Stimulated activated naive CD8-positive, alpha-beta T cell treated with anti-CD3 and anti-CD28 coated beads, Interleukin-15, amount 100 ng/mL, for 72 hours (primary cell): ENCODE measurements at regions not wholly inside any gene's neighbourhood (a gene's known extent, or its start where the extent isn't known, plus 50 kb on each side); places are given as distances from the start of the nearest gene placed in this dataset.

Source experiments
- ATAC-seq: fragments of 150-1000 bp; cut with Tn5 transposase; 2 replicates; pipeline ENCODE4 v1.10.0; 2021; ENCODE audit warnings: mild to moderate bottlenecking, moderate library complexity
- DNase-seq, 2 donors: peaks; one replicate each; pipeline ENCODE4 v3.0.0; 2021 to 2022
- H3K27ac Mint-ChIP-seq, 2 donors: one replicate each; pipeline ENCODE4 v1.8.0; 2022; ENCODE audit warnings: mild to moderate bottlenecking in 2 of 2, mixed read lengths in 2 of 2, moderate library complexity in 2 of 2
- H3K27me3 Mint-ChIP-seq: one replicate; pipeline ENCODE4 v1.8.0; 2022; ENCODE audit warnings: mixed read lengths
- H3K4me1 Mint-ChIP-seq: one replicate; pipeline ENCODE4 v1.8.0; 2022; ENCODE audit warnings: mild to moderate bottlenecking, mixed read lengths
- H3K4me3 Mint-ChIP-seq, 2 donors: one replicate each; pipeline ENCODE4 v1.8.0; 2022; ENCODE audit warnings: mild to moderate bottlenecking in 2 of 2, mixed read lengths in 2 of 2, moderate library complexity in 1 of 2
- H3K9me3 Mint-ChIP-seq, 2 donors: one replicate each; pipeline ENCODE4 v1.8.0; 2022; ENCODE audit warnings: mixed read lengths in 2 of 2

DNA sequence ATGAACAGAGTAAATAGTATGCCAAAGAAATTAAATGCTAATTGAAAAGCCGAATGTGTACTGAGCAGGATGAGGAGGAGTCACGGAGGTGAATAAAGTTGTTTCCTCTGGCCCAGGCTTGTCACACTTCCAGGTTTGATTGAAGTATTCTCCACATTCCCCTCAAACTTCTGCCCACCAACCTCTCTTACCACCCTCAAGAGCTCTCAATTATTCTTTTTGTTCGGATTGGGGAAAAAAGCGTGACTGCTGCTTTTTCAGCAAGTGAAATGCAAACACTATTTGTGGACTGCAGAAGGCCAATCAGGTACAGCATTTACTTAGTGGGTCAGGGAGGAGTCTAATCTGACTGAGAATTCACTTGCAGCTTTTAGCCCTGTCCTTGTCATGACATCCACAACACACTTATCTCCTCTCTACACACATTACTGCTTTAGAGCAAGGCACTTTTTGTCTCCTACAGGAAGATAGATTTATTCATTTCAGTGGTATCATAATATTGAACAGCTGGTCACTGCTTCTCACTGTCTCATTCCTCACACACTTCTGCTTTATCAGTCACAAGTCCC, 375.6 kb upstream of the PRMT6 start:
- H3K9me3 Mint-ChIP-seq: peaks cover 0 to 22% of the 10 kb centered on the region in 2 donors
- H3K4me1 Mint-ChIP-seq: no peaks in the 10 kb centered on the region
- H3K4me3 Mint-ChIP-seq: no peak overlapping the region
- DNase-seq (no peak), ATAC-seq (no peak)
- no peak overlapping the region for H3K27ac Mint-ChIP-seq
- H3K27me3 Mint-ChIP-seq: no peaks in the 10 kb centered on the region

DNA sequence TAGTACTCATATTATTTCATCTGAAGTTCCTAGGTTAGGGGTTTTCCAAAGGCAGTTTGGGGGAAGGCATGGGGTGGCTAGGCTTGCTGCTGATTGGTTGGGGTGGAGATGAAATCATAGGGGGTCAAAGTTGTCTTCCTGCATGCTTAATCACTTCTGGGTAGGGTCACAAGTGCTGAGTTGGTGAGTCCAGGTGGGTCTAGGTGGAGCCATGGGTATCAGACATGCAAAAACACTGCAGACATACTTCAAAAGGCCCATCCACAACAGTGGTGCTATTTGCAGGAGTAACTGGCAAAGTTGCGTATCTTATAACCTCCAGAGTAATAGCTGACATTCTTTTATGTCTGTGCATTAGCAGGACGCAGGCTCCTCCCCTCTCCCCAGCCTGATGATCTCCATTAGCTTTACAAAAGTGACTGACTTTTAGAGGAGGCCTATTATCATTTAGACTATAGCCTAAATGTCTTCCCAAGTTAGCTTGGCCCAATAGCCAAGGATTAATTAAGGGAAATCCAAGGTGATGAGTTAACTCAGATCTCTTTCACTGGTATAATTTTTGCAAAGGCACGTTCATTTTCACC, 374.4 kb upstream of the PRMT6 start:
- Mint-ChIP-seq H3K9me3 (peaks cover 0 to 22% of the 10 kb centered on the region in 2 donors), H3K4me3 (no peak overlapping the region), H3K4me1 (no peaks in the 10 kb centered on the region), H3K27me3 (no peaks in the 10 kb centered on the region), H3K27ac (no peak overlapping the region)
- DNase-seq (no peak), ATAC-seq (no peak)

DNA sequence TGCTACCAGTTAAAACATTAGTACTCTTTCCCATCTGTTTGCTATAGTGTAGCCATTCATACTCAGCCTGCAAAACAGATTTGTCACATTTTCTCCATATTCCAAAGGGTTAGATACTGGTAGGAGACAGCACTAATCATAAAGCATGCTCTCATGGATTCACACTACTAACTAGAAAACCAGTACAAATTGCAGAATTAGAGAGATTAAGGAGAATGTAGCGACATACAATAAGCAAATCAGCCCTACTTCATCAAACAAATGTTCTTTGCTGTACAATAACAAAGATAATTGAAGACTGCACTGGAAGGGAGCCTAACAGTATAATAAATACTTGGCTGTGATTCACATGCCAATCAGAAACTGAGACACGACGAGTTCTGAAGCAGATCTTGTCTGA, 368.0 kb upstream of the PRMT6 start:
- Mint-ChIP-seq H3K4me3 (no peak overlapping the region), H3K27me3 (no peaks in the 10 kb centered on the region), H3K27ac (no peak overlapping the region), H3K9me3 (peaks cover 0 to 16% of the 10 kb centered on the region in 2 donors), H3K4me1 (no peaks in the 10 kb centered on the region)
- no peak for ATAC-seq
- DNase-seq: no peak

DNA sequence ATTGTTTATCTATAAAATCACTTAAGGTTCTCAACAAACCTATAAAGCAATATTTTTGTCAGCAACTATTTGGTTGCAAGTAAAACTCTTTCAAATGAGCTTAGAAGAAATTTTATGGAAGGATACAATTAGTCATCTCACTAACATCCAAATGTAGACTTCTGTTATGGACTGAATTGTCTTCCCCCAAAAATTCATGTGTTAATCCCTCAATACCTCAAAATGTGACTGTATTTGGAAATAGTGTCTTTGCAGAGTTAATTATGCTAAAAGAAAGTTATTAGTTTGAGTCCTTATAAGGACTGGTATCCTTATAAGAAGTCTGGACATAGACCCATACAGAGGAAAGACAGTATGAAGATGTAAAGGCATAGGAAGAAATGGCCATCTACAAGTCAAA, 357.8 kb upstream of the PRMT6 start:
- H3K27me3 Mint-ChIP-seq: no peaks in the 10 kb centered on the region
- no peaks in the 10 kb centered on the region for H3K4me1 Mint-ChIP-seq
- H3K4me3 Mint-ChIP-seq: no peak overlapping the region
- no peak overlapping the region for H3K27ac Mint-ChIP-seq
- H3K9me3 Mint-ChIP-seq: peaks cover 8 to 22% of the 10 kb centered on the region in 2 donors
- ATAC-seq (no peak), DNase-seq (no peak)

DNA sequence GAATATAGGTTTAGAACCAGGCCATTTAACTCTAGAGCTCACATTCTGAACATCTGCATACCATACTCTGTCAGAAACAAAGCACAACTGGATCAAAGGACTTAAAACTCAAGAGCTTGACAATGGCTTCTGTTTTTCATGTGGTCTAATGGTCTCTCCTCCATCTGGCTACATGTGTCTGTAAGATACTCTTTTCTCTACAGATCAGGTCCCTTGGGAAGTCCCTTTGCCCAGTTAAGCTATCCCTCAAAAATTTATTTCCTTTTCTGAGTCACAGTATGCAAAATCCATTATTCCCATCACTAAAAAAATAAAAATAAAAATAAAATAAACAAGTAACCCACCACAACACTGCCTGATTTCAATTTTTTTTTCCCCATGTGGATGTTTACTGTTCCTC, 357.0 kb upstream of the PRMT6 start:
- DNase-seq (no peak), ATAC-seq (no peak)
- no peak overlapping the region for H3K27ac Mint-ChIP-seq
- H3K27me3 Mint-ChIP-seq: no peaks in the 10 kb centered on the region
- H3K4me1 Mint-ChIP-seq: no peaks in the 10 kb centered on the region
- peaks cover 8 to 26% of the 10 kb centered on the region in 2 donors for H3K9me3 Mint-ChIP-seq
- no peak overlapping the region for H3K4me3 Mint-ChIP-seq

DNA sequence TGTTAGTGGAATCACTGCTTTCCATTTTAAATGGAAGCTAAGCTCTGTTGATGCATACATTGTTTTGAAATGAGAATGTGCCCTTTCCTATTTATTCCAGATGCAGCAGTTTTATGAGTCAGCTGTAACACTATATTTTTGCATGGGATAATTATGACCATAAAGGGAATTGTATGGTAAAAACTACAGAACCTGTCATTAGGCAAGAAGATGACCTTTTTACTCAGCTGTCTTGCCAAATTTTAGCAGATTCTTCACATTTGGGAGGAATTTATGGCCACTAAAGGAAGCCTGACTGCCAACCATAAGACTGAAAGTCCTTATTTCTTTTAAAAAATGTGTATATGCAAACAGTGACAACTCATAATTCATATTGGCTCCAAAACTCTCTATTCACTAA, 356.3 kb upstream of the PRMT6 start:
- Mint-ChIP-seq H3K4me1 (no peaks in the 10 kb centered on the region), H3K4me3 (no peak overlapping the region), H3K9me3 (peaks cover 8 to 26% of the 10 kb centered on the region in 2 donors), H3K27ac (no peak overlapping the region), H3K27me3 (no peaks in the 10 kb centered on the region)
- DNase-seq: no peak
- ATAC-seq: no peak

DNA sequence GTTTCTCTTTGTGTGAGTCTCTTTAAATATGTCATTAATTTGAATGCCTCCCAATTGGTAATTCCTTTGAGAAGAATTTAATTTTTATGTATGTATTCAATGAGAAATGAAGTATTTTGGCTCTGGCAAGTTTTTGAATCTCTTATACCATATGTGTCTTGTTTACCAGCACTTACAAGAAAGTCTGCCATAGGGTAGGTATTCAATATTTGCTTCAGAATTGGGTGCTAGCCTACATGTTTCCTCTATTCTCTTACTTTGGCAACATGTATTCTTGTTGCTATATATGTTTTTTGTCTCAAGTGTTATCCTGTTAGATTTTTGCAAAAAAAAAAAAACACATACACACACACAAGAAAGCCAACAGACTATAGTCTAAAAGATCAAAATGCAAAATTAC, 350.5 kb upstream of the PRMT6 start:
- Mint-ChIP-seq H3K27me3 (no peaks in the 10 kb centered on the region), H3K27ac (no peak overlapping the region), H3K9me3 (peaks cover 8 to 19% of the 10 kb centered on the region in 2 donors), H3K4me1 (no peaks in the 10 kb centered on the region), H3K4me3 (no peak overlapping the region)
- no peak for DNase-seq
- ATAC-seq: no peak

DNA sequence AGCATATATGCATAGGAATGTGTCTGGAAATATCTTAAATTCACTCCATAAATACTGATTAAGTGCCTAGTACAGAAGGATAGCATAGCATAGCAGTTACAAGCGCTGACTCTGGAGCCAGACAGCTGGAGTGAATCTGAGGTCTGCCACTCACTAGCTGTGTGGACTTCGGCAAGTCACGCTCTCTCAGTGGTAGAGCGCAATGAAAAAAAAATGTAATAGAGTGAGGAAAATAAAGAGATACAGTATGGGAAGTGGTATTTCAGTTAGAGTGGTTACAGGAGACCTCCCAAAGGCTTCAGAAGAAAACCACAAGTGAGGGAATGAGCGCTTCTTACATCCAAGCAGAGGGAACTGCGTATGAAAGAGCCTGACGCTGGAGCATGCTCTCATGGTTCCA, 338.9 kb upstream of the PRMT6 start:
- Mint-ChIP-seq H3K4me1 (no peaks in the 10 kb centered on the region), H3K27me3 (no peaks in the 10 kb centered on the region), H3K4me3 (no peak overlapping the region), H3K27ac (no peak overlapping the region), H3K9me3 (no peaks in the 10 kb centered on the region)
- ATAC-seq (no peak), DNase-seq (no peak)

DNA sequence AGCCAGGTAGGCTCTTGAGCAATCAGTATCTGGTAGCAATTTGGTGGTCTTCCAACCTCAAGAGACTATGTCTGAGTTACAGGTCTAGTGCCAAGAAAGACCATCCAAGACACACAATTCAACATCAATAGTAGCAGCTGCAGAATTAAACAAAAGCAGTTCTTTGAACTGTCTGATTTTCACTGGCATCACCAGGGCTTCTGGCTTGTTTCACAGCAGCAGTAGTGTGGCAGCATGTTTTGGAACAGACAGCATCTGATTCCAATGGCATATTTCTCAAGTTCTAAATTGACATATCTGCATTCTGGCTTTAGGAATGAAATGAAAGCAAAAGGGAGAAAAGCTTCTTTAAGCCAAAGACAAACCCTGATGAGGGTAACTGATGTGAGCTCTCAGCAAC, 334.7 kb upstream of the PRMT6 start:
- Mint-ChIP-seq H3K27me3 (no peaks in the 10 kb centered on the region), H3K9me3 (peaks cover 5% of the 10 kb centered on the region in 2 donors), H3K27ac (no peak overlapping the region), H3K4me1 (no peaks in the 10 kb centered on the region), H3K4me3 (no peak overlapping the region)
- DNase-seq (no peak), ATAC-seq (no peak)

DNA sequence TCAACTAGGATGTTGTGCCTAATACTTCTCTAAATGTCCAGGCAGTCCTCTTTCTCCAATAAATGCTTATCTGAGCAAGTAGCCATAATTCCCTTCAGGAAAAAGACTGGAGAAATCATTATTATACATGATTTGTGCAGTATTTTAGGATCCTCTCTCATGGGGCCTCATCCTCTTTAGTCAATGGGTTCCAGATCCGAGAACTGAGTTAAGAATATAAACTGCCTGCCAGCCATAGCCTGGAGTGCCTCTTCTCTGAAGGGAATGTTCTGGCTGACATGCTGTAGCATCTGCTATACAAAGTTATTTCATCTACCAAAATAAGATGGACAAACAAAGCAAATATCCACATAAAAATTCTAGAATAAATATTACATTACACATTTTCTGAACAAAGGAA, 334.0 kb upstream of the PRMT6 start:
- no peaks in the 10 kb centered on the region for H3K27me3 Mint-ChIP-seq
- H3K27ac Mint-ChIP-seq: no peak overlapping the region
- ATAC-seq (no peak), DNase-seq (no peak)
- peaks cover 5 to 6% of the 10 kb centered on the region in 2 donors for H3K9me3 Mint-ChIP-seq
- H3K4me3 Mint-ChIP-seq: no peak overlapping the region
- H3K4me1 Mint-ChIP-seq: no peaks in the 10 kb centered on the region

DNA sequence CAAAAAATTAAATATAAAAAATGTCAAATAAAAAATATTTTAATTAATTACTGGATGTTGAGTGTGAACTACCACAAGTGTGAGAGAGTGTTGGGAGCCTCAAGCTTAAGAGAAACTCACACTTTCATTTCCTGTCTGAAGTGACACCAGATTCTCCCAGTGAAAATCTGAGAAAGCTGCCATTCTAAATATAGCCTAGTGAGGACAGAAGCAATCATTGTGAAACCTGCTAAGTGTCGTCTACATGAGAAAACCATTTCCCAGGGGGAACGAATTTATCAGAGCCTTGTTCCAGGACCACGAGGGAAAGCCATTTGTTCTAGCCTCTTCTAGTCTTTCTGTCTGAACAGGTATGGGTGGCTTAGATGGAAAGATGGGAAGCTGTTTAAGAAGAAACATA, 329.3 kb upstream of the PRMT6 start:
- no peak for DNase-seq

DNA sequence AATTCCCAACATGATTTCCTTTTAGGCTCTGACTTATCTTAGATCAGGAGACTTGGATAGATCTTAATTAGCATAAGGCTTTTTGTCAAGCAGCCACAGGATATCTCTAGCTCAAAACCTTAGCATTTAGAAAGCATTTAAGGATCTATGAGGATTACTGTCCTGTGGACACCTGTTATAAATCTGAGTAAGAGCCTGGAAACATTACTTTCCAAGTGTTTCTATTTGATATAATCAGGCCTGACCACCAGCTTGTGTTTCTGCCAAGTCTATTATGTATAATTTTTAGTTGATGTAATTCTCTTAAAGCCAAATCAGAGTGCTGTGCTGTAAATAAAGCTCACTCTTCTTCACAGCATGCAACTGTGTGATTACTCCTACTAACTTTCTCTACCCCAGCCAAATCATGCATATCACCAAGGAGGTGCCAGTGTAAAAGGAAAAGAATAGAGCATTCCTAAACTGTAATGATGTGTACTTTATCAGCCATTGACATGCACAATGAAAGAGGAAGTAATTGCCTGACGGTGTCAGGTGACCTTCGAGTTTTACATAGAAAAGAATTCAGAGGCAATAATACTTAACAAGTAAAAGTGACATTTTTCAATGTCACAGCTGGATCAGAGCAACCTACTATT, 309.9 kb upstream of the PRMT6 start:
- Mint-ChIP-seq H3K27me3 (no peaks in the 10 kb centered on the region), H3K9me3 (peaks cover 0 to 7% of the 10 kb centered on the region in 2 donors), H3K4me1 (no peaks in the 10 kb centered on the region), H3K27ac (no peak overlapping the region), H3K4me3 (no peak overlapping the region)
- no peak for DNase-seq
- ATAC-seq: no peak

More for the DNA sequence above, 329.3 kb upstream of the PRMT6 start:
- Mint-ChIP-seq H3K27me3 (no peaks in the 10 kb centered on the region), H3K4me3 (no peak overlapping the region), H3K9me3 (peaks cover 5 to 11% of the 10 kb centered on the region in 2 donors), H3K27ac (no peak overlapping the region), H3K4me1 (no peaks in the 10 kb centered on the region)
- no peak for ATAC-seq

DNA sequence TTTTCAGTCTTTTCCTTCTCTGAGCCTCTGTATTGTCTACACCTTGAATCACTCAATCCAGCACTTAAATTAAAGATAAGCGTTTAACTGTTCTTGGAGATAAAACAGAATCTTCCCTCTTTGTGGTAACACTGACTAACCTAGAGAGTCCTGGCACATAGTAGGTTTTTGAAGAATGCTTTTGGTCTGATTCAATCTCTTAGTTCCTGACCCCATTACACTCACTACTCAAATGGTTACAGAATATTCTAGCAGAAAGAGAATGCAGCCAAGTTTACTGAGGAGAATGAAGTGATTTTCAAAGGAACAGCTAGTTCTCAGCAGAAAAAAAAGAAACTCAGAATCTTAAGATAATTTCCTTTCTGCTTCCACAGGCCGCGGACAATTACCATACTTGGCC, 309.2 kb upstream of the PRMT6 start:
- H3K27me3 Mint-ChIP-seq: no peaks in the 10 kb centered on the region
- H3K4me3 Mint-ChIP-seq: no peak overlapping the region
- peaks cover 0 to 7% of the 10 kb centered on the region in 2 donors for H3K9me3 Mint-ChIP-seq
- no peaks in the 10 kb centered on the region for H3K4me1 Mint-ChIP-seq
- no peak for DNase-seq
- H3K27ac Mint-ChIP-seq: no peak overlapping the region
- ATAC-seq: no peak

DNA sequence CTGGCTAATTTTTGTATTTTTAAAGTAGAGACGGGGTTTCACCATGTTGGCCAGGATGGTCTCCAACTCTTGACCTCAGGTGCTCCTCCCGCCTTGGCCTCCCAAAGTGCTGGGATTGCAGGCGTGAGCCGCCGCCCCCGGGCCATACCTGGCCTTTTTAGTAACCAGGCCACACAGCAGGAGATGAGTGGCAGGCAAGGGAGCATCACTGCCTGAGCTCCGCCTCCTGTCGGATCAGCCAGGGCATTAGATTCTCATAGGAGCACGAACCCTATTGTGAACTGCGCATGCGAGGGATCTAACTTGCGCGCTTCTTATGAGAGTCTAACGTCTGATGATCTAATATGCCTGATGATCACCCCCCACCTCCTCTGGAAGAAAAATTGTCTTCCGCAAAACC, 308.7 kb upstream of the PRMT6 start:
- H3K4me3 Mint-ChIP-seq: no peak overlapping the region
- H3K4me1 Mint-ChIP-seq: no peaks in the 10 kb centered on the region
- no peaks in the 10 kb centered on the region for H3K27me3 Mint-ChIP-seq
- ATAC-seq: no peak
- no peak for DNase-seq
- no peak overlapping the region for H3K27ac Mint-ChIP-seq
- H3K9me3 Mint-ChIP-seq: peaks cover 0 to 7% of the 10 kb centered on the region in 2 donors

DNA sequence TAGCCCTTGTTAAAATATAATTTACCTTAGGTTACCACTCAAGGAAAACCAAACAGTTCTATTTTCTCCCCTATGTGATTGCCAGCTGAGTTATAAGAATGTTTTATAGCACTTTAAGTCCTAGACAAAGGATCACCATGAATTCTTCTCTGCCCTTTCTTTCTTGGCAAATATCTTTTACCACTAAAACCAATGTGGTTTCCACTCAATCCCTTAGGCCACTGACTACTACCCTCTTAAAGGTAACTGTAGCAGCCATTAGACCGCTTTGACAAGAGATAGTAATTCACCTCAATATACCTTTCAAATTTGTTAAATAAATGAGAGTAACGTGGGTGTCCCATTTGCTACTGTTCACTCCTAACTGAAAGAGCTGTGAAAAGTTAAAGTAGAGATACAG, 307.9 kb upstream of the PRMT6 start:
- Mint-ChIP-seq H3K27me3 (no peaks in the 10 kb centered on the region), H3K27ac (no peak overlapping the region), H3K4me1 (no peaks in the 10 kb centered on the region), H3K4me3 (no peak overlapping the region), H3K9me3 (peaks cover 0 to 7% of the 10 kb centered on the region in 2 donors)
- ATAC-seq (no peak), DNase-seq (no peak)

DNA sequence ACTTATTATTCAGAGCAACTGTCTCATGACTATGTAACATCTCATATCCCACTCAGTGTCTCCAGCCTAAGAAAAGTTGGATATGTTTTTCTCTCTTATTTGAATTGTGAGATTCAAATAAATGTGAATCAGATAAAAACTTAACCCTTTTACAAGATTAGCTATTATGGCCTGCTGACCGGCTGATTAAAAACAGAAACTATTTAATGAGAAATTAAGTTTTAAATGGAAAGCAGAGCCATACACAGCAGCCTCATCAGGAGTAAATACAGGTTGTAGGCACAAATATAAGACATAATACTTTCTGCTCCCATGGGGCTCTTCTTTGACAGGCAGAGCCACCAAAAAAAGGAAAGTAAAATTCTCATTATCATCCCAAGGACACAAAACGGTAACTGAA, 307.0 kb upstream of the PRMT6 start:
- no peak overlapping the region for H3K4me3 Mint-ChIP-seq
- no peak overlapping the region for H3K27ac Mint-ChIP-seq
- ATAC-seq (no peak), DNase-seq (no peak)
- H3K27me3 Mint-ChIP-seq: no peaks in the 10 kb centered on the region
- peaks cover 0 to 7% of the 10 kb centered on the region in 2 donors for H3K9me3 Mint-ChIP-seq
- no peaks in the 10 kb centered on the region for H3K4me1 Mint-ChIP-seq

DNA sequence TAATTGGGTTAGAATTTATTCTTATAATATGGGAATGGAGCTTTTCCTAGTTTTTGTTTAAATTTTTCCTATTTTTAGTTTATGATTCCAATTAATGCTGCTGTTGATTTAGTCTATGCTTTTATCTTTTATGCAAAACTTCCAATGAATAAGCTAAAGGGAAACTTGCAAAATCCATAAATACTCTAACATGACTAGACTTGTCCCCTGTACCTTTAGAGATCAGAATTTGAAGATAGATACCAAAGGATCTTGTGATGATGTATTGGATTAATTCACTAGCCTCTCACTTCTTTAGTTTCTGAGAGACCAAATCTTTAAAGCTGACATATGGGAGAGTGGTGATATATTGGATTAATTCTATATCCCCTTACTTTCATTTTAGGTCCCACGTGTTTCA, 306.6 kb upstream of the PRMT6 start:
- Mint-ChIP-seq H3K27me3 (no peaks in the 10 kb centered on the region), H3K27ac (no peak overlapping the region), H3K9me3 (peaks cover 0 to 7% of the 10 kb centered on the region in 2 donors), H3K4me3 (no peak overlapping the region), H3K4me1 (no peaks in the 10 kb centered on the region)
- no peak for DNase-seq
- no peak for ATAC-seq
